GM20000 (cell line): ENCODE measurements at regions not wholly inside any gene's neighbourhood (a gene's known extent, or its start where the extent isn't known, plus 50 kb on each side); places are given as distances from the start of the nearest gene placed in this dataset.

Experiments
- DNase-seq: peaks from one replicate; pipeline ENCODE4 v3.0.0; 2012; ENCODE audit warnings: low spot score
- TF ChIP-seq, protein P1 (sequence below): IDR thresholded peaks from 2 replicates; pipeline ENCODE4 v1.5.1; 2012; ENCODE audit warnings: mild to moderate bottlenecking, control low read depth; ENCODE audit errors: extremely low read depth, missing control alignments

DNA sequence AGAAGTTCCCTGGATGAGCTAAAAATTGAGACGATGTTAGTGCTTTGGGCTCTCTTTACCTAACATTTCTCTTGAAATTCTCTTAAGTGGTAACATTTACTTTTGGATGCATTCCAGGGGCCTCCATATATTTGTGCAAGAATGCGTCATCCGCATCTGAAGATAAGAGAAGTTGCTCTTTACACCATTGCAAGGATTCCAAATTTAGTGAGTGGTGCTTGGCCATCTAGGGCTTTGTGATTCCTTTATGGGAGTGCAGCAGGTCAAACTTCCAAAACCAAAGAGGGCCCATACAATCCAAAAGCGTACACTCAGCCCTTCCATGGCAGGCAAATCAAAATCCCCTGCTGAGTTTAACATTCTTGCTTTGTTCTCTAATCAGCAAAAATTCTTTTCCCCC lies 102.0 kb upstream of the DMAC1 start:
- TF ChIP-seq, protein P1, sequence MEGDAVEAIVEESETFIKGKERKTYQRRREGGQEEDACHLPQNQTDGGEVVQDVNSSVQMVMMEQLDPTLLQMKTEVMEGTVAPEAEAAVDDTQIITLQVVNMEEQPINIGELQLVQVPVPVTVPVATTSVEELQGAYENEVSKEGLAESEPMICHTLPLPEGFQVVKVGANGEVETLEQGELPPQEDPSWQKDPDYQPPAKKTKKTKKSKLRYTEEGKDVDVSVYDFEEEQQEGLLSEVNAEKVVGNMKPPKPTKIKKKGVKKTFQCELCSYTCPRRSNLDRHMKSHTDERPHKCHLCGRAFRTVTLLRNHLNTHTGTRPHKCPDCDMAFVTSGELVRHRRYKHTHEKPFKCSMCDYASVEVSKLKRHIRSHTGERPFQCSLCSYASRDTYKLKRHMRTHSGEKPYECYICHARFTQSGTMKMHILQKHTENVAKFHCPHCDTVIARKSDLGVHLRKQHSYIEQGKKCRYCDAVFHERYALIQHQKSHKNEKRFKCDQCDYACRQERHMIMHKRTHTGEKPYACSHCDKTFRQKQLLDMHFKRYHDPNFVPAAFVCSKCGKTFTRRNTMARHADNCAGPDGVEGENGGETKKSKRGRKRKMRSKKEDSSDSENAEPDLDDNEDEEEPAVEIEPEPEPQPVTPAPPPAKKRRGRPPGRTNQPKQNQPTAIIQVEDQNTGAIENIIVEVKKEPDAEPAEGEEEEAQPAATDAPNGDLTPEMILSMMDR, result no peak
- no peak for DNase-seq

DNA sequence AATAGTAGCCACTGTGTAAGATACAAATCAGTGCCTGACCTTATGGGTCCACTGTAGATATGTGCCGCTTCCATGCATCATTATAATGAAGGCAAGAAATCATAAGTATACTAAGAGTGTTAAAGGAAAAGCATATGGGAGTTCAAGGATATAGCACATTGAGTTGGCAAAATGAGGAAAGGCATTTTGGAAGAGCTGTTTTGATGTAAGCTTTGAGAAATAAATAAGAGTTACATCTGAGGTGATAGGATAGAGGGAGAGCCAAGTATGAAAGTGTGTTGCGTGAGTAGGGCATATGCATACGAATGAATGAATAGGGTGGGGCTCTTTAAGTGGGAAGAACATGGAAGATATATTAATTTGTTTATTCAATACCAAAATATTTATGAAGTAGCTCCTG lies 101.0 kb upstream of the DMAC1 start:
- no peak for DNase-seq
- TF ChIP-seq, protein P1, result no peak

DNA sequence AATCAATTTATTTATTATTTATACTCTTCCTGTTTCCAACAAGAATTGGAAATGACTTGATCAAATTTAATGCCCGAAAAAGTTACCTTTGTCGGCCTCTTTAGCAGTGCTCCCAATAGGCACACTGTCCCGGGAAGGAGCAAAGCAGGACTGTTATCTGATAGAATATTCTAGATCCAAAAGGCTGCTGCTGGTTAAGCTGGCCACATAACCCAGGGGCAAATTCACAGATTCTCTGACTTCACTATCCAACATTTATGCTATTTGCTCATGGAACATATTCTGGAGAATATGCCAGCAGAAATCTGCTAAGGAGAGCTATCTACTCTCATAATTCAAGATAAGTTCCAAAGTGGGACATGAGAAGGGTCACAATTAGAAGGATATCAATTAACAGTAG lies 100.2 kb upstream of the DMAC1 start:
- no peak for DNase-seq
- TF ChIP-seq, protein P1, result no peak

DNA sequence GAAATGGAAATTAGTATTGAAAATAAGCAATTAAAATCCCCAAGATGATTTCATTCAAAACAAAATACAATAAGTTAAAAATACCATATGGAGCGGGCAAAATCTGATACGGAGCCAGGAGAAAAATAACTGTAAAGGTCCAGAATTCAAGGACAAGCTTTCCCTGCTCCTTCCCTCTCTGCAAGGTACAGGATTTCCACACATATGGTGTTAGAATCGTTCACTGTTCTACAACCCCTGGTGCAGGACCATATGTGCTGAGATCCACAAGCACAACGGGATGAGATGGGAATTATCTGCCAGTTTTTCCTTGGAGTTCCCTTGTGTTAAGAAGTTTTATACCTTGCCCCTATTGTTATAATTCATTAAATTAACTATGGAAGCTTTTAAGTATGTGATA lies 94.7 kb upstream of the DMAC1 start:
- TF ChIP-seq, protein P1, result no peak
- no peak for DNase-seq

DNA sequence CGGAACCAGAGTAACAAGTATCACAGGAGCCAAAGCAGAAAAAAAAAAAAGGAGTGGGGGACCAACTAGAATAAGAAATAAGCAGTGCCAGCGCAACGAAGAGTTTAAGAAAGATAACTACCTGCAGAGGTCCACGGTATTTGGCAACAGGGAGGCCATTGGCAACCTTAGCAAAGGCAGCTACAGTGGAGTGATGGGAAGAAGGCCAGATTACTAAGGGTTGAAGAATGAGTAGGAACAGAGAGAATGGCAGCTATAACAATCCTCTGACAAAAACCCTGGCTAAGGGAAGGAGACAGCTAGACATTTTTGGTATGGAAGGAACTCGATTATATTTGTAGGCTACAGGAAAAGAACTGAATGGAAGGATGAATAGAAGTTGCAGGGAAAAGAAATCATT lies 93.4 kb upstream of the DMAC1 start:
- TF ChIP-seq, protein P1, result no peak
- DNase-seq, result no peak

DNA sequence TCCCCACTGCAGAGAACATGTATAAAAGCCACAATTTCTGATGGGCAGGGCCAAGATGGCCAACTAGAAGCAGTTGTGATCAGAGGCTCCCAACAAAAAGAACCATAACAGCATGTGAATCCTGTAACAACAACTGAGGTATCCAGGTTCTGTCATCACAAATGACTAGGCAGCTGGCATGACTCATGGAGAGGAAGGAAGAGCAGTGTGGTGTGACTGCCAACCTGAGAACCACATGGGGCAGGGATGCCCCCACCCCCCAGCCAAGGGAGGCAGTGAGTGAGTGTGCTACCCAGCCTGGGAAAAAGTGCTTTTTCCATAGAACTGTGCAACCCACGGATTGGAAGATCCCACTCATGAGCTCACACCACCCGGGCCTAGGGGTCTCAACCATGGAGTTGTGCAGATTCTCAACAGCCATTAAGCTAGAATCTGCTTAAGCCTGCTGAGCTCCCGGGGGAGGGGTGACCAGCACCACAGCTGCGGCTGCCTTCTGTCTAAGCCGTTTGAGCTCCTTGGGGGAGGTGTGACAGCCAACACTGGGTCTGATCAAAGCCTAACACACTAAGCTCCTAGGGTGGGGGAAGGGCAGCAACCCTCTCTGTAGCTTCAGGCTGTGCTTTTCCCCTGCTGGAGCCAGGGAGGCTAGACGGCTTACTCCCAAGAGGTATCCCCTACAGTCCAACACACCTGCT lies 80.1 kb upstream of the DMAC1 start:
- TF ChIP-seq, protein P1, result no peak
- DNase-seq, result no peak

DNA sequence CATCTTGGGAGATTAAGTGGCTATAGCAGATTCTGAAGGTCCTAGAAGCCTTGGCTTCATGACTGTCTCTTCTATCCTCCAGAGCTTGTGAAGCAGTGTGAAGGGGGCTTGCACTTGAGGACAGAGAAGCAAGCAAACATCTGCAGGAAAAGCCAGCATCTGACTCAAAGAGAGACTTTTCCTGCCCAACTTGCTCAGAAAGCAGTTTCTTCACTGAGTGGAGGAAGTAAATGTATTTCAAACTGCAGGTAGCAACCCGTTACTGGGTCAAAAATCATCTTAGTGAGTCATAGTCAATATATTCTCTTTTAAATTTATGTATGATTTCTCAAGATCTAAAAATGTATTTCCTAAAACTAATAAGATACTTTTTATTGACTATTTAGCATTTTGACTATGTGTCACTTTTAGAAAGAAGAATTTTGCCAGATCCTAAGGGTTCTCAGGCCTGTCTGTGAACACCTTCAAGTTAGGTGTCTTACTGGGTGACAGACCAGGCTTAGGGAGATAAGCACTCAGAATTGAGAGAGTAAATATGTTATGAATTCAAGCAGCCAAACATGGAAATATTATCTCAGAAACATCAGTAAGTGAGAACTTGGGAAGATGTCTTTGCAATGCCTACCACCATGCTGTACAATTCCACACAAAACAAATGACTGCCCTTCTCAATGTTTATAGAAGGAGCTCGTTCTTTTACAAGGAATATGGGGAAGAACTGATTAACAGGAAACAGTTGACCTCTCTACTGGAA lies 72.6 kb upstream of the DMAC1 start:
- TF ChIP-seq, protein P1, result no peak
- no peak for DNase-seq
